A673 (cell line): ENCODE measurements at regions not wholly inside any gene's neighbourhood (a gene's known extent, or its start where the extent isn't known, plus 50 kb on each side); places are given as distances from the start of the nearest gene placed in this dataset.

Experiments used
- CTCF ChIP-seq: fragments of 300-800, 200-600 bp; sonication (generic); conservative IDR thresholded peaks from 2 replicates; pipeline ENCODE4 v1.5.1; 2017; ENCODE audit warnings: low read depth, mild to moderate bottlenecking, antibody characterized with exemption, low read length, moderate library complexity, mixed read lengths
- EZH2 ChIP-seq: fragments of 200-600 bp; sonication (generic); IDR thresholded peaks from 2 replicates; pipeline ENCODE4 v1.6.1; 2017; ENCODE audit warnings: borderline replicate concordance, low read depth, mild to moderate bottlenecking, mixed read lengths, antibody characterized with exemption, low read length; ENCODE audit not compliant: poor library complexity, severe bottlenecking

GRCh38 chr5:67808340-67808739, 407.2 kb upstream of the PIK3R1 start:
- TF ChIP-seq CTCF (no peak), EZH2 (no peak)
